OCI-LY1 (cell line): ENCODE measurements at regions not wholly inside any gene's neighbourhood (a gene's known extent, or its start where the extent isn't known, plus 50 kb on each side); places are given as distances from the start of the nearest gene placed in this dataset.

Experiments used
- H2AFZ ChIP-seq: fragments of 200-600 bp; sonication (generic), shearing (Covaris generic); 2 replicates; pipeline ENCODE4 v1.6.0; 2014; ENCODE audit warnings: antibody characterized with exemption, mild to moderate bottlenecking, low read length
- H3F3A ChIP-seq: fragments of 200-600 bp; sonication (generic), shearing (Covaris generic); 2 replicates; pipeline ENCODE4 v1.6.0; 2014; ENCODE audit warnings: mild to moderate bottlenecking, antibody characterized with exemption, low read length, moderate library complexity; ENCODE audit not compliant: insufficient read depth
- H3K27ac ChIP-seq: fragments of 200-600 bp; sonication (generic); 2 replicates; pipeline ENCODE4 v1.5.1; 2014; ENCODE audit warnings: low read length, mixed run types, mild to moderate bottlenecking, low read depth; ENCODE audit not compliant: poor library complexity, severe bottlenecking
- H3K27me3 ChIP-seq: fragments of 200-600 bp; sonication (generic); 2 replicates; pipeline ENCODE4 v1.6.0; 2014; ENCODE audit warnings: antibody characterized with exemption, mild to moderate bottlenecking, low read length, moderate library complexity; ENCODE audit not compliant: insufficient read depth
- H3K36me3 ChIP-seq: fragments of 200-600 bp; sonication (generic); 2 replicates; pipeline ENCODE4 v1.6.1; 2014; ENCODE audit warnings: mild to moderate bottlenecking, antibody characterized with exemption, low read length, moderate library complexity, mixed read lengths; ENCODE audit not compliant: insufficient read depth
- H3K4me1 ChIP-seq: fragments of 200-600 bp; sonication (generic); 2 replicates; pipeline ENCODE4 v1.5.1; 2014; ENCODE audit warnings: mild to moderate bottlenecking, low read length, moderate library complexity; ENCODE audit not compliant: insufficient read depth, severe bottlenecking
- H3K4me2 ChIP-seq: fragments of 200-600 bp; sonication (generic), shearing (Covaris generic); 2 replicates; pipeline ENCODE4 v1.6.1; 2014; ENCODE audit warnings: low read length
- H3K4me3 ChIP-seq: fragments of 200-600 bp; sonication (generic); 2 replicates; pipeline ENCODE4 v1.5.1; 2014; ENCODE audit warnings: low read length, low read depth, mild to moderate bottlenecking, mixed read lengths; ENCODE audit not compliant: poor library complexity, severe bottlenecking
- H3K79me2 ChIP-seq: fragments of 200-600 bp; shearing (Covaris generic); 2 replicates; pipeline ENCODE4 v1.6.1; 2016; ENCODE audit warnings: mixed run types, low read length, mixed read lengths; ENCODE audit not compliant: insufficient read depth
- H3K9ac ChIP-seq: fragments of 200-600 bp; sonication (generic), shearing (Covaris generic); 2 replicates; pipeline ENCODE4 v1.6.1; 2014; ENCODE audit warnings: mild to moderate bottlenecking, low read length, mixed read lengths
- H3K9me2 ChIP-seq: fragments of 200-600 bp; sonication (generic), shearing (Covaris generic); 2 replicates; pipeline ENCODE4 v1.6.1; 2014; ENCODE audit warnings: low read depth, mild to moderate bottlenecking, low read length, mixed read lengths
- H3K9me3 ChIP-seq: fragments of 200-600 bp; shearing (Covaris generic); 2 replicates; pipeline ENCODE4 v1.6.1; 2014; ENCODE audit warnings: low read length, mixed read lengths
- H4K20me1 ChIP-seq: fragments of 200-600 bp; sonication (generic), shearing (Covaris generic); 2 replicates; pipeline ENCODE4 v1.6.0; 2016; ENCODE audit warnings: mild to moderate bottlenecking, low read length; ENCODE audit not compliant: insufficient read depth
- EZH2 ChIP-seq: fragments of 200-600 bp; sonication (generic), shearing (Covaris generic); IDR thresholded peaks from 2 replicates; pipeline ENCODE4 v1.8.0; 2017; ENCODE audit warnings: borderline replicate concordance, mixed run types, mild to moderate bottlenecking, antibody characterized with exemption, low read length, moderate library complexity, mixed read lengths
- TF ChIP-seq, protein P1 (sequence below): fragments of 200-600 bp; sonication (generic), shearing (Covaris generic); IDR thresholded peaks from 2 replicates; pipeline ENCODE4 v1.5.1; 2017; ENCODE audit warnings: mild to moderate bottlenecking, antibody characterized with exemption, low read length, moderate library complexity, mixed read lengths

DNA sequence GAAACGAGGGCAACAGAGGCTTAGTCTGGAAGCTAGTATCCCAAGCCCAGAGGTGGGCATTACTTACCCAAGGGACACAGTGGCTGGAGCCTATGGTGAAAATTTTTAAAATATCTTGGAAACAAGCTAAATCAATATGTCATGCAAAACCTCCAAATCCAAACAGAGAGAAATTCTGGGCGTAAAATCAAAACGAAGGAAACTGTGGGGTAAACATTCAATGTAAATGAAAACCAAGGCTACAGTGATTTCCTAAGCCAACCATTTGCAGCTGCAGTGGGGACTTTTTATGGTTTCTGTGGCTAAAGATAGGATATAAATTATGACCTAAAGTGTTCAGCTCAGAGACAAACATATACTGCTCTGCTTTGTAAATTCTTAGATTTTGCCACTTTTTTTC, 507.7 kb upstream of the DIAPH2 start:
- no peak overlapping the region for H3K9ac ChIP-seq
- H3K4me1 ChIP-seq: no peaks in the 10 kb centered on the region
- H4K20me1 ChIP-seq: no peaks in the 10 kb centered on the region
- H3K27ac ChIP-seq: no peak overlapping the region
- no peaks in the 10 kb centered on the region for H3K9me2 ChIP-seq
- H2AFZ ChIP-seq: no peak overlapping the region
- H3K4me2 ChIP-seq: no peak overlapping the region
- H3K79me2 ChIP-seq: no peaks in the 10 kb centered on the region
- no peak for TF ChIP-seq EZH2
- TF ChIP-seq, protein P1, sequence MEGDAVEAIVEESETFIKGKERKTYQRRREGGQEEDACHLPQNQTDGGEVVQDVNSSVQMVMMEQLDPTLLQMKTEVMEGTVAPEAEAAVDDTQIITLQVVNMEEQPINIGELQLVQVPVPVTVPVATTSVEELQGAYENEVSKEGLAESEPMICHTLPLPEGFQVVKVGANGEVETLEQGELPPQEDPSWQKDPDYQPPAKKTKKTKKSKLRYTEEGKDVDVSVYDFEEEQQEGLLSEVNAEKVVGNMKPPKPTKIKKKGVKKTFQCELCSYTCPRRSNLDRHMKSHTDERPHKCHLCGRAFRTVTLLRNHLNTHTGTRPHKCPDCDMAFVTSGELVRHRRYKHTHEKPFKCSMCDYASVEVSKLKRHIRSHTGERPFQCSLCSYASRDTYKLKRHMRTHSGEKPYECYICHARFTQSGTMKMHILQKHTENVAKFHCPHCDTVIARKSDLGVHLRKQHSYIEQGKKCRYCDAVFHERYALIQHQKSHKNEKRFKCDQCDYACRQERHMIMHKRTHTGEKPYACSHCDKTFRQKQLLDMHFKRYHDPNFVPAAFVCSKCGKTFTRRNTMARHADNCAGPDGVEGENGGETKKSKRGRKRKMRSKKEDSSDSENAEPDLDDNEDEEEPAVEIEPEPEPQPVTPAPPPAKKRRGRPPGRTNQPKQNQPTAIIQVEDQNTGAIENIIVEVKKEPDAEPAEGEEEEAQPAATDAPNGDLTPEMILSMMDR: no peak
- no peaks in the 10 kb centered on the region for H3K27me3 ChIP-seq
- H3K4me3 ChIP-seq: no peak overlapping the region
- no peaks in the 10 kb centered on the region for H3K36me3 ChIP-seq
- no peaks in the 10 kb centered on the region for H3F3A ChIP-seq
- H3K9me3 ChIP-seq: no peaks in the 10 kb centered on the region

DNA sequence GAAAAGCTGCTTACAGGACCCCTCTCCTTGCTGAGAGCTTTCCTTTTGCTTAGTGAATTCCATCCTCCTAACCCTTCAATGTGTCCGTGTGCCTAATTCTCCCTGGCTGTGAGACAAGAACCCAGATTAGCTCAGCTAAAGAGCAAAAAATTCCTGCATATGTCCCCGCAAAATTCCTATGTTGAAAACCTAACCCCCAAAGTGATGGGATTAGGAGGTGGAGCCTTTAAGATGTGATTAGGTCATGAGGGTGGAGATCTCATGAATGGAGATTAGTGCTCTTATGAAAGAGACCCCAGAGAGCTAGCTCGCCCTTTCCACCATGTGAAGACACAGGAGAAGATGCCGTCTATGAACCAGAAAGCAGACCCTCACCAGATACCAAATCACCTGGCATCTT, 503.0 kb upstream of the DIAPH2 start:
- Histone ChIP-seq H3K9ac (no peak overlapping the region), H3K4me1 (no peaks in the 10 kb centered on the region), H3K27ac (no peak overlapping the region), H3K9me3 (no peaks in the 10 kb centered on the region), H4K20me1 (no peaks in the 10 kb centered on the region), H2AFZ (no peak overlapping the region), H3F3A (no peaks in the 10 kb centered on the region), H3K4me3 (no peak overlapping the region), H3K27me3 (no peaks in the 10 kb centered on the region), H3K79me2 (no peaks in the 10 kb centered on the region), H3K36me3 (no peaks in the 10 kb centered on the region), H3K9me2 (no peaks in the 10 kb centered on the region), H3K4me2 (no peak overlapping the region)
- TF ChIP-seq, protein P1: no peak
- no peak for TF ChIP-seq EZH2

GRCh38 chrX:96182366-96182765, 502.3 kb upstream of the DIAPH2 start:
- Histone ChIP-seq H3K4me2 (no peak overlapping the region), H4K20me1 (no peaks in the 10 kb centered on the region), H2AFZ (no peak overlapping the region), H3K27me3 (no peaks in the 10 kb centered on the region), H3K4me1 (no peaks in the 10 kb centered on the region), H3K4me3 (no peak overlapping the region), H3K9ac (no peak overlapping the region), H3K9me2 (no peaks in the 10 kb centered on the region), H3F3A (no peaks in the 10 kb centered on the region), H3K27ac (no peak overlapping the region), H3K9me3 (no peaks in the 10 kb centered on the region), H3K36me3 (no peaks in the 10 kb centered on the region), H3K79me2 (no peaks in the 10 kb centered on the region)
- TF ChIP-seq, protein P1: peak; percentile 43
- no peak for TF ChIP-seq EZH2
